ENCODE measurements at regions not wholly inside any gene's neighbourhood (a gene's known extent, or its start where the extent isn't known, plus 50 kb on each side); places are given as distances from the start of the nearest gene placed in this dataset.

- DNase-seq: no peak
- Histone ChIP-seq H3K4me3 (no peak overlapping the region), H3K27ac (no peak overlapping the region), H3K9me3 (peaks cover 0 to 7% (median 0%) of the 10 kb centered on the region in 3 donors), H3K27me3 (no peaks in the 10 kb centered on the region), H3K36me3 (replicated peaks in 1 of 2; ENCODE audit: insufficient read depth in 1 of 2, low read depth in 2 of 2) (no peaks in the 10 kb centered on the region), H3K4me1 (no peaks in the 10 kb centered on the region)
- intact Hi-C loops (cut with DNase I): no loop called here
- no peak for ATAC-seq
- no peak for TF ChIP-seq POLR2A (IDR thresholded peaks at IDR 0.05)
- TF ChIP-seq, protein P1, sequence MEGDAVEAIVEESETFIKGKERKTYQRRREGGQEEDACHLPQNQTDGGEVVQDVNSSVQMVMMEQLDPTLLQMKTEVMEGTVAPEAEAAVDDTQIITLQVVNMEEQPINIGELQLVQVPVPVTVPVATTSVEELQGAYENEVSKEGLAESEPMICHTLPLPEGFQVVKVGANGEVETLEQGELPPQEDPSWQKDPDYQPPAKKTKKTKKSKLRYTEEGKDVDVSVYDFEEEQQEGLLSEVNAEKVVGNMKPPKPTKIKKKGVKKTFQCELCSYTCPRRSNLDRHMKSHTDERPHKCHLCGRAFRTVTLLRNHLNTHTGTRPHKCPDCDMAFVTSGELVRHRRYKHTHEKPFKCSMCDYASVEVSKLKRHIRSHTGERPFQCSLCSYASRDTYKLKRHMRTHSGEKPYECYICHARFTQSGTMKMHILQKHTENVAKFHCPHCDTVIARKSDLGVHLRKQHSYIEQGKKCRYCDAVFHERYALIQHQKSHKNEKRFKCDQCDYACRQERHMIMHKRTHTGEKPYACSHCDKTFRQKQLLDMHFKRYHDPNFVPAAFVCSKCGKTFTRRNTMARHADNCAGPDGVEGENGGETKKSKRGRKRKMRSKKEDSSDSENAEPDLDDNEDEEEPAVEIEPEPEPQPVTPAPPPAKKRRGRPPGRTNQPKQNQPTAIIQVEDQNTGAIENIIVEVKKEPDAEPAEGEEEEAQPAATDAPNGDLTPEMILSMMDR (IDR thresholded peaks at IDR 0.05): no peak
- WGBS, 2 donors: 74 to 97% methylated on average over 3 to 4 of the region's 11 CpGs
These were observed 1911.9 kb upstream of the WWC1 start for GRCh38 chr5:166379517-166379916.

DNA sequence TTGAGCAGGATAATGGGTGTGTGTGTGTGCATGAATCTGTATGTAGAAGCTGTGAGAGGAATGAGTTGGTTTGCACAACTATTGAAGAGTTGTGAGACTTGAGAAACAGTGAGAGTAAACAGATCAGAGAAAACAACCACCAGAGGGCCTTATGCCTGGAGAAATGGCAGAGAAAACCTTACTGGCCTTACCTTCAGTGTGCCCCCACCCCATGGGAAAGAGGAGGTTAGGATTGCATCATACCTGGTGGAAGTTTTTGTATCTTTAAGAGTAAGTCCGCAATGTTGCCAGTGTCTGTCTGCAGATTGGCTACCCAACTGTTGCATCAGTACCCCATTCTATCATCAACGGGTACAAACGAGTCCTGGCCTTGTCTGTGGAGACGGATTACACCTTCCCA is 1909.4 kb upstream of the WWC1 start:
- H3K27me3 ChIP-seq: no peaks in the 10 kb centered on the region
- intact Hi-C loops (cut with DNase I): no loop called here
- TF ChIP-seq, protein P1 (IDR thresholded peaks at IDR 0.05): no peak
- TF ChIP-seq POLR2A (IDR thresholded peaks at IDR 0.05): no peak
- H3K9me3 ChIP-seq: peaks cover 0 to 7% (median 0%) of the 10 kb centered on the region in 3 donors
- H3K4me3 ChIP-seq: no peak overlapping the region
- 26 to 39% methylated on average over 3 to 4 of the region's 4 CpGs for WGBS, 2 donors
- no peak for ATAC-seq
- H3K4me1 ChIP-seq: no peaks in the 10 kb centered on the region
- no peaks in the 10 kb centered on the region for H3K36me3 ChIP-seq (replicated peaks in 1 of 2; ENCODE audit: insufficient read depth in 1 of 2, low read depth in 2 of 2)
- no peak for DNase-seq
- no peak overlapping the region for H3K27ac ChIP-seq

- intact Hi-C loops (cut with DNase I): no loop called here
- no peaks in the 10 kb centered on the region for H3K4me1 ChIP-seq
- no peak for TF ChIP-seq POLR2A (IDR thresholded peaks at IDR 0.05)
- TF ChIP-seq, protein P1 (IDR thresholded peaks at IDR 0.05): no peak
- H3K4me3 ChIP-seq: no peak overlapping the region
- no peaks in the 10 kb centered on the region for H3K27me3 ChIP-seq
- no peak overlapping the region for H3K27ac ChIP-seq
- no peaks in the 10 kb centered on the region for H3K9me3 ChIP-seq
- no peak for ATAC-seq
- no peaks in the 10 kb centered on the region for H3K36me3 ChIP-seq (replicated peaks in 1 of 2; ENCODE audit: insufficient read depth in 1 of 2, low read depth in 2 of 2)
- DNase-seq: no peak
- WGBS, 2 donors: 54 to 58% methylated on average over 3 of the region's 3 CpGs
These were observed 1893.3 kb upstream of the WWC1 start for GRCh38 chr5:166398131-166398530.

- no peaks in the 10 kb centered on the region for H3K36me3 ChIP-seq (replicated peaks in 1 of 2; ENCODE audit: insufficient read depth in 1 of 2, low read depth in 2 of 2)
- no peak for DNase-seq
- H3K4me3 ChIP-seq: no peak overlapping the region
- intact Hi-C loops (cut with DNase I): no loop called here
- TF ChIP-seq POLR2A (IDR thresholded peaks at IDR 0.05): no peak
- TF ChIP-seq, protein P1 (IDR thresholded peaks at IDR 0.05): no peak
- H3K4me1 ChIP-seq: no peaks in the 10 kb centered on the region
- 19 to 22% methylated on average over 2 of the region's 2 CpGs for WGBS, 2 donors
- H3K27me3 ChIP-seq: no peaks in the 10 kb centered on the region
- ATAC-seq: no peak
- H3K27ac ChIP-seq: no peak overlapping the region
- no peaks in the 10 kb centered on the region for H3K9me3 ChIP-seq
These were observed 1891.7 kb upstream of the WWC1 start for GRCh38 chr5:166399781-166400180.

DNA sequence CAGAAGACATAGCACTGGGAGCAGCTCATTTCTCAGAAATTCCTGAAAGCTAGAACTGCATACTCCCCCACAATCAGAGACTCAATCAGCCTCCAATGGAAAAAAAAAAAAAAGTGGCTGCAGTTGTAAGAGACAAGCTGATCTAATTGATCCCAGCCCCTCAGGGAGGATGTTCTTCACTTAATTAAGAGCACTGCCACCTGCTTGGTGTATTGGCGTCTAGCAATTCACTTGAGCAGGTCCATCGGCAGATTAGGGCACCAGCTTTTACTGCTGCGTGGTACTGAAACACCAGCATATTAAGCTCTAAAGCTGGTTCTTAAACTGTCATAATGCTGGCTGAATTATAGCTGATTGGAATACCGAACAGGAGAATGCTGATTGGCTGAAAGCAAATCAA is 1890.1 kb upstream of the WWC1 start:
- TF ChIP-seq, protein P1 (IDR thresholded peaks at IDR 0.05): no peak
- TF ChIP-seq POLR2A (IDR thresholded peaks at IDR 0.05): no peak
- Histone ChIP-seq H3K4me3 (no peak overlapping the region), H3K9me3 (no peaks in the 10 kb centered on the region), H3K36me3 (replicated peaks in 1 of 2; ENCODE audit: insufficient read depth in 1 of 2, low read depth in 2 of 2) (no peaks in the 10 kb centered on the region), H3K27ac (no peak overlapping the region), H3K4me1 (no peaks in the 10 kb centered on the region), H3K27me3 (no peaks in the 10 kb centered on the region)
- WGBS, 2 donors: 66 to 85% methylated on average over 4 of the region's 4 CpGs
- no peak for DNase-seq
- intact Hi-C loops (cut with DNase I): no loop called here
- ATAC-seq: no peak
